ENCODE measurements at regions not wholly inside any gene's neighbourhood (a gene's known extent, or its start where the extent isn't known, plus 50 kb on each side); places are given as distances from the start of the nearest gene placed in this dataset.

- TF ChIP-seq ZC3H10 (CRISPR knock-in tag; IDR thresholded peaks at IDR 0.05) (no peak), ZFP3 (CRISPR knock-in tag; IDR thresholded peaks at IDR 0.05) (no peak), OSR1 (CRISPR knock-in tag; IDR thresholded peaks at IDR 0.05) (no peak), ISL1 (CRISPR knock-in tag; IDR thresholded peaks at IDR 0.05) (no peak), ZNF8 (CRISPR knock-in tag; IDR thresholded peaks at IDR 0.05) (no peak), RARB (CRISPR knock-in tag; IDR thresholded peaks at IDR 0.05) (no peak), ZNF565 (CRISPR knock-in tag; conservative IDR thresholded peaks at IDR 0.05; ENCODE audit: low read depth) (no peak), GLIS3 (CRISPR knock-in tag; IDR thresholded peaks at IDR 0.05) (no peak), SNAI2 (CRISPR knock-in tag; IDR thresholded peaks at IDR 0.05) (no peak), PATZ1 (CRISPR knock-in tag; IDR thresholded peaks at IDR 0.05; ENCODE audit: borderline replicate concordance) (no peak), CSRNP3 (CRISPR knock-in tag; IDR thresholded peaks at IDR 0.05) (no peak), TOX (CRISPR knock-in tag; IDR thresholded peaks at IDR 0.05; ENCODE audit: borderline replicate concordance) (no peak), ZNF70 (CRISPR knock-in tag; IDR thresholded peaks at IDR 0.05) (no peak), BACH2 (CRISPR knock-in tag; IDR thresholded peaks at IDR 0.05; ENCODE audit: borderline replicate concordance) (no peak), ESRRG (CRISPR knock-in tag; IDR thresholded peaks at IDR 0.05) (no peak), ZFP30 (CRISPR knock-in tag; IDR thresholded peaks at IDR 0.05) (no peak), TCF4 (CRISPR knock-in tag; IDR thresholded peaks at IDR 0.05; ENCODE audit: borderline replicate concordance) (no peak)
- ATAC-seq = no peak
These were observed 134.7 kb upstream of the CDH20 start for GRCh38 chr18:61198486-61198885.

- peak; percentile 43; the same call in 2 of the 3 replicates for ATAC-seq
These were observed 133.9 kb upstream of the CDH20 start for GRCh38 chr18:61199171-61199848.

GRCh38 chr18:61201511-61201910 lies 131.7 kb upstream of the CDH20 start:
- TF ChIP-seq ISL1 (CRISPR knock-in tag; IDR thresholded peaks at IDR 0.05) = peak; percentile 26; the same call in 1 of the 2 replicates
- TF ChIP-seq PATZ1 (CRISPR knock-in tag; IDR thresholded peaks at IDR 0.05; ENCODE audit: borderline replicate concordance) = no peak
- ATAC-seq = no peak

More at GRCh38 chr18:61199171-61199848, 133.9 kb upstream of the CDH20 start:
- no peak for TF ChIP-seq PATZ1 (CRISPR knock-in tag; IDR thresholded peaks at IDR 0.05; ENCODE audit: borderline replicate concordance)
- TF ChIP-seq ZC3H10 (CRISPR knock-in tag; IDR thresholded peaks at IDR 0.05) = no peak
- TF ChIP-seq ZNF70 (CRISPR knock-in tag; IDR thresholded peaks at IDR 0.05) = no peak
- no peak for TF ChIP-seq SNAI2 (CRISPR knock-in tag; IDR thresholded peaks at IDR 0.05)
- no peak for TF ChIP-seq BACH2 (CRISPR knock-in tag; IDR thresholded peaks at IDR 0.05; ENCODE audit: borderline replicate concordance)
- peak; percentile 57 for TF ChIP-seq ISL1 (CRISPR knock-in tag; IDR thresholded peaks at IDR 0.05)

GRCh38 chr18:61203151-61203550 lies 130.1 kb upstream of the CDH20 start:
- TF ChIP-seq BACH2 (CRISPR knock-in tag; IDR thresholded peaks at IDR 0.05; ENCODE audit: borderline replicate concordance) (no peak), PPARA (CRISPR knock-in tag; IDR thresholded peaks at IDR 0.05; ENCODE audit: borderline replicate concordance) (no peak), ZNF565 (CRISPR knock-in tag; conservative IDR thresholded peaks at IDR 0.05; ENCODE audit: low read depth) (no peak), ESRRG (CRISPR knock-in tag; IDR thresholded peaks at IDR 0.05) (no peak), TCF4 (CRISPR knock-in tag; IDR thresholded peaks at IDR 0.05; ENCODE audit: borderline replicate concordance) (no peak), RARB (CRISPR knock-in tag; IDR thresholded peaks at IDR 0.05) (no peak), ZC3H10 (CRISPR knock-in tag; IDR thresholded peaks at IDR 0.05) (no peak), TSHZ2 (CRISPR knock-in tag; IDR thresholded peaks at IDR 0.05) (no peak), GLIS3 (CRISPR knock-in tag; IDR thresholded peaks at IDR 0.05) (no peak), CSDC2 (CRISPR knock-in tag; IDR thresholded peaks at IDR 0.05) (no peak), ZFP30 (CRISPR knock-in tag; IDR thresholded peaks at IDR 0.05) (no peak), PATZ1 (CRISPR knock-in tag; IDR thresholded peaks at IDR 0.05; ENCODE audit: borderline replicate concordance) (no peak)
- ATAC-seq = no peak

Measured in SK-N-SH treated with all-trans-retinoic acid at 6 μM for 48 hours (cell line).